BE2C (cell line): ENCODE measurements at regions not wholly inside any gene's neighbourhood (a gene's known extent, or its start where the extent isn't known, plus 50 kb on each side); places are given as distances from the start of the nearest gene placed in this dataset.

Source experiments
- DNase-seq: peaks from one replicate; pipeline ENCODE4 v3.0.0-alpha.2; 2020
- H3K27me3 ChIP-seq: fragments of 250-450 bp; sonication (Bioruptor Pico); 2 replicates; pipeline ENCODE4 v1.5.1; 2020; ENCODE audit warnings: mild to moderate bottlenecking
- H3K36me3 ChIP-seq: fragments of 250-450 bp; sonication (Bioruptor Pico); 2 replicates; pipeline ENCODE4 v1.5.1; 2020; ENCODE audit warnings: mild to moderate bottlenecking
- H3K4me1 ChIP-seq: fragments of 250-450 bp; sonication (Bioruptor Pico); 2 replicates; pipeline ENCODE4 v1.5.1; 2020
- H3K4me3 ChIP-seq: 2 replicates; pipeline ENCODE4 v1.5.1; 2011; ENCODE audit warnings: low read depth, low read length
- H3K9me3 ChIP-seq: fragments of 250-450 bp; sonication (Bioruptor Pico); 2 replicates; pipeline ENCODE4 v1.5.1; 2020
- CTCF ChIP-seq: IDR thresholded peaks from 2 replicates; pipeline ENCODE4 v1.5.1; 2012; ENCODE audit warnings: mild to moderate bottlenecking, low read depth, low read length

GRCh38 chr2:192298664-192299063, 103.9 kb upstream of the TMEFF2 start:
- Histone ChIP-seq H3K9me3 (no peaks in the 10 kb centered on the region), H3K4me1 (no peaks in the 10 kb centered on the region), H3K27me3 (no peaks in the 10 kb centered on the region), H3K4me3 (no peak overlapping the region), H3K36me3 (no peaks in the 10 kb centered on the region)
- no peak for DNase-seq
- no peak for TF ChIP-seq CTCF

GRCh38 chr2:192292478-192292877, 97.7 kb upstream of the TMEFF2 start:
- no peak overlapping the region for H3K4me3 ChIP-seq
- H3K9me3 ChIP-seq = no peaks in the 10 kb centered on the region
- no peaks in the 10 kb centered on the region for H3K36me3 ChIP-seq
- DNase-seq = no peak
- TF ChIP-seq CTCF = no peak
- no peaks in the 10 kb centered on the region for H3K4me1 ChIP-seq
- no peaks in the 10 kb centered on the region for H3K27me3 ChIP-seq

- Histone ChIP-seq H3K27me3 (no peaks in the 10 kb centered on the region), H3K9me3 (no peaks in the 10 kb centered on the region), H3K4me3 (no peak overlapping the region), H3K36me3 (no peaks in the 10 kb centered on the region), H3K4me1 (no peaks in the 10 kb centered on the region)
- TF ChIP-seq CTCF = no peak
- no peak for DNase-seq
Measured at GRCh38 chr2:192288295-192288694, 93.6 kb upstream of the TMEFF2 start.

GRCh38 chr2:192286093-192286701, 91.5 kb upstream of the TMEFF2 start:
- Histone ChIP-seq H3K4me1 (no peaks in the 10 kb centered on the region), H3K4me3 (no peak overlapping the region), H3K36me3 (no peaks in the 10 kb centered on the region), H3K27me3 (no peaks in the 10 kb centered on the region), H3K9me3 (no peaks in the 10 kb centered on the region)
- peak; percentile 35 for DNase-seq
- TF ChIP-seq CTCF = peak; percentile 74

GRCh38 chr2:192283450-192283849, 88.7 kb upstream of the TMEFF2 start:
- no peaks in the 10 kb centered on the region for H3K9me3 ChIP-seq
- no peaks in the 10 kb centered on the region for H3K36me3 ChIP-seq
- no peak for TF ChIP-seq CTCF
- H3K4me3 ChIP-seq = no peak overlapping the region
- no peak for DNase-seq
- no peaks in the 10 kb centered on the region for H3K27me3 ChIP-seq
- no peaks in the 10 kb centered on the region for H3K4me1 ChIP-seq

GRCh38 chr2:192278701-192279100, 84.0 kb upstream of the TMEFF2 start:
- no peak for DNase-seq
- no peak for TF ChIP-seq CTCF
- H3K4me3 ChIP-seq = no peak overlapping the region

More at GRCh38 chr2:192278701-192279100, 84.0 kb upstream of the TMEFF2 start:
- Histone ChIP-seq H3K9me3 (no peaks in the 10 kb centered on the region), H3K4me1 (no peaks in the 10 kb centered on the region), H3K36me3 (no peaks in the 10 kb centered on the region), H3K27me3 (no peaks in the 10 kb centered on the region; the same call in 1 of the 2 replicates)
